GM21717 (cell line): ENCODE measurements at regions not wholly inside any gene's neighbourhood (a gene's known extent, or its start where the extent isn't known, plus 50 kb on each side); places are given as distances from the start of the nearest gene placed in this dataset.
"Not testable (repeated sequence)": the region's sequence is repeated elsewhere in the genome, so short reads cannot be mapped to it uniquely, and the experiment has no call there.

Source experiments
- ATAC-seq: cut with Tn5 transposase; IDR thresholded peaks from one replicate; pipeline ENCODE4 v1.9.1; 2021; ENCODE audit warnings: mild to moderate bottlenecking, moderate library complexity; ENCODE audit not compliant: unreplicated experiment

DNA sequence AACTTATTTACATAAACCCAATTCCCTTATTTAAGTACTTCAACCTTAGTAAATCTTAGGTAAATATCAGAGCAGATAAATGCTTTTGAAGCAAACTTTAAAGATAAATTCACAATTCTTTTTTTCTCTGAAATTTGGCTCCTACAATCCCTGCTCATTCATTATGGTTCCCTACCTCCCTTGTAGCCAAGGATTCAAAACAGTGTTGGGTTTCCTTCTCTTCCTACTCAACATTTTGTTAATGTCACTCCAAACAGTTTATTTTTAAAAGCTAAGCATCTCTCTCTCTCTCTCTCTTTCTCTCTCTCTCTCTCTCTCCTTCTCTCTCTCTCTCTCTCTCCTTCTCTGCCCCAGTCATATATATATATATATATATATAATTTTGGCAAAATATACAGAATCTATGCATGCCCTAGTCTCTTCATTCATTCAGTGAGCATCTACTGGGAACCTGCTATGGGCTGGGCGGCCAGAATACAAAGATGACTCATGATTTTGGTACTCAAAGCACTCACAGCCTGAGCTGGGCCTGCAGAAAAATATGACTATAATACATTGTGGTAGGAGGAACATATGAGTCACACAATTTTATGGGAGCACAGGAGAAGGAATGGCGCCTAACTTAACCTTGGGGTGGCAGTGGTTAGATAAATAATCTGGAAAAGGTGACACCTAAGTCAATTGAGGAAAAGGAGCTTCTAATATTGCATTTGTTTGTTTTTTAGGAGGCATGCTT lies 123.7 kb upstream of the DHRS4 start:
- no peak for ATAC-seq

DNA sequence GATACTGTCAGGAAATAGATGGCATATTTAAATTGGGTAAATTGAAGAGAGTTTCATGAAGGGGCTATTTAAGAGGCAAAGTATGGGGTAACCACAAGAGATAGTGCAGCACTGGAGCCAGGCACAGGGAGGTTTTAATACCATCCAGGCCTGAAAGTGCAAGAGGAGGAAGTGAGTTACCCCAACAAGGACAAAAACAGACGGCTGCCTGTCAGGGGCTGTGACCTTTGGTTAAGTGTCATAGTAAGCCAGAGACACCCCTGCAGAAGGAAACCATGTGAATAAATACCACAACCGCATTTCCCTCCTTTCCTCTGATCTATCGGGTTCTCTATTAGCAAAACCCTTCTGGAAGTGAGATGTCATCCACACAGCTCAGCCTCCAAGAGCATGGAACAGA lies 122.0 kb upstream of the DHRS4 start:
- ATAC-seq = no peak

DNA sequence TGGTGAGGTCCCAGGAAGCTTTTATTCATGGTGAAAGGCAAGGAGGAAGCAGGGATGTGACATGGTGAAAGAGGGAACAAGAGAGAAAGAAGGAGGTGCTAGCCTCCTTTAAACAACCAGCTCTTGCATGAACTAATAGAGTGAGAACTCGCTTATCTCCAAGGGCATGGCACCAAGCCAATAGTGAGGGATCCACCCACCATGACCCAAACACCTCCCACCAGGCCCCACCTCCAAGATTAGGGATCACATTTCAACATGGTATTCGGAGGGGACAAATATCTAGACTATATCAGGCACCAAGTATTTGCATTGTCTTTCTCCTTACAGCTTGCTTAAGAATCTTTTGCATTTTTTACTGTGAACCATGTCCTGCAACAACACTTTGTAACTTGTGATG lies 91.9 kb upstream of the DHRS4 start:
- no peak for ATAC-seq

DNA sequence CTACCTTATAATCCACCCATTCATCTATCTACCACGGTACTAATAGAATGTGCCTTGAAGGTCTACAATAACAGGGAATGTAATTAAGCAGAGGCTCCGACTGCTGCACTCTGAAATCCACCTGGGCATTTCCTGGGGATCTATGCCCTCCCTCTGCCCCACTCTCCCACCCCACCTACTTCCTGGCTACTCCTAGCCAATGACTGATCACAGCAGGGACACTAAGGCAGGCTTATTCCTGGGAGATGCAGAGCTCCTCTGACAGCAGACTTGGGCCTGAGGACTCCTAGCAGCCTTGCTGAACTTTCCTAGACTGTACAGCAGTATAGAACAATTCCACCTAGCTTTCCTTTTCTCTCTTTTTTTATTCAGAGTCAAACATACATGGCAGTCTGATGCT lies 91.1 kb upstream of the DHRS4 start:
- ATAC-seq = no peak

DNA sequence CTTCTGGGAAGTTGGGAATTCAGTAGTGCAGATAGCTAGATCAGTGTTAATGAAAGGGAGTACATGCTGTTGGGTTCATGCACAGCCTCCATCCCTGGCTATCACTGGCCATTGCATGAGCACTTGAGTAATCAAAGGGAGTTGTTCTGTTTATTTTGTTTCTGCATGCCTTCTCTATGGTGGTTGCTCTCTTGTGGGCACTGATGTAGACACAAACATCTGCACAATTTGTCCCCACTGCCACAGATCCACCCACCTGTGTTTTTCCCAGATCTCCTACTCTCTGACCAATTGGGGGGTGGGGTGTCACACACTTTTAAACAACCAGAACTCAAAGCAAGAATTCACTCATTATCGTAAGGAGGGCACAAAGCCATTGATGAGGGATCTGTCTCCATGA lies 89.7 kb upstream of the DHRS4 start:
- no peak for ATAC-seq

DNA sequence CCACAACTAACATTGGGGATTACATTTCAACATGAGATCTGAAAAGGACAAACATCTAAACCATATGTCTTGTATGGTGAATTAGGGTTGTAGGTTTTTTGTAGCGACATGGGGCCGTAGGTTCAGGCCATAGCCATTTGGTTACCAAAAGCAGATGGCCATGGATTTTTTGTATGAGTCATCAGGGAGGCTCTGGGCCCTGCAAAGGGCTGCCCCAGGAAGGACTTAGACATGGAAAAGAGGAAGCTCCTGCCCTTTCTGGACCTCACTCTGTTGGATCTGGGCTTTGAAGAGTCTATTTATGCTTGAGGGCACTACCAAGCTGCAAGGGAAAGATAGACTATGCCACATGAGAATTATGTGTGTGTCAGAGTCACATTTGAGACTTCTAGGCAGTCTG lies 89.3 kb upstream of the DHRS4 start:
- no peak for ATAC-seq

DNA sequence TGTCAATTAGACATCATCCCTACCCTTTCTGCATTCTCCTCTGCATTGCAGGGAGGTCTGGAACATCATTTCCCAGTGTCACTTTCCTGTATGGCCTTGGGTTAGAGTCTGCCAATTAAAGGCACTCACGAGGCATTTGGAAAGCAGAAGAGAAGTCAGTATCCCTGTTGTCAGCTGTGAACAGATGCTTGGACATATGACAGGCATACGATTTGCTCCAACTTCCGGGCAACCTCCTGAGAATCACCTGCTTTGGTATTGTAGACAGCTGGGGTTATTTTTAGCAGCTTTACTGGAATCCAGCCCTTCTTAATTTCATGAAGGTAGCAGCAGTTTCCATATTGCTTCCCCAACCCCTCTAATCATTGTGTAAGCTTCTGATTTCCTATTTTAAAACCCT lies 88.7 kb upstream of the DHRS4 start:
- no peak for ATAC-seq

DNA sequence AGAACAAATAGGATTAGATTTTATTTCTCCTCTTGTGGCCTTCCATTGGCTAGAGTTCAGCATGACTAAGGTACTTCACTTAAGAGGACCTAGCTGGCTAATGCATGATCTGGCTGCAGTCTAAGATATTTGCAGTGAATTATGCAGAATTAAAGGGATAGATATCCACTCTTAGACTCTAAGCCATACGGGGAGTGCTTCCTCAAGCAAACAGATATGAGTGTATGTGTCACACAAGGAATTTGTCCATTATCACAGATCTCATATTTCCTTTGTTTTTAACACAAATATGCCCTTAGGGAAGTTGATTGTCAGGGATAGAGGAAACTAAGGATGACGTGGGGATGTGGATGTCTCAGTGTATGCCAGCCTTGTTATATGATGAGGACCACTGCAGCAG lies 88.1 kb upstream of the DHRS4 start:
- no peak for ATAC-seq

DNA sequence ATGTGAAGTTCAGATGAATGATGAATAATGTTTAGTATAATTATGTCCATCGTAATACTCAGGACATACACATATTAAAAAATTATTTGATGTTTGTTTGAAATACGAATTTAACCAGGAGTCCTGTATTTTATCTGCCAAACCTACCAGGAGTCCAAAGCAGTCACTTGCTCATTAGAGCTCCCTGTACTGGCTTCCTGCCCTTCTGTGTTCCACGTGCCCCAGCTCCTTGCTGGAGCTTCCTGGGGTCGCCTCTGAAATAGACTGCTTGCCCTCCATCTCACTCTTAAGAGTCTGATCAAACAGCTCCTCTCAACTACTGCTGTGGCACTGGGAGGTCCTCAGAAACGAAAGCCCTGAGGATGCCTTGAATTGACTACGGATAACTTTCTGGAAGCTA lies 87.3 kb upstream of the DHRS4 start:
- no peak for ATAC-seq

DNA sequence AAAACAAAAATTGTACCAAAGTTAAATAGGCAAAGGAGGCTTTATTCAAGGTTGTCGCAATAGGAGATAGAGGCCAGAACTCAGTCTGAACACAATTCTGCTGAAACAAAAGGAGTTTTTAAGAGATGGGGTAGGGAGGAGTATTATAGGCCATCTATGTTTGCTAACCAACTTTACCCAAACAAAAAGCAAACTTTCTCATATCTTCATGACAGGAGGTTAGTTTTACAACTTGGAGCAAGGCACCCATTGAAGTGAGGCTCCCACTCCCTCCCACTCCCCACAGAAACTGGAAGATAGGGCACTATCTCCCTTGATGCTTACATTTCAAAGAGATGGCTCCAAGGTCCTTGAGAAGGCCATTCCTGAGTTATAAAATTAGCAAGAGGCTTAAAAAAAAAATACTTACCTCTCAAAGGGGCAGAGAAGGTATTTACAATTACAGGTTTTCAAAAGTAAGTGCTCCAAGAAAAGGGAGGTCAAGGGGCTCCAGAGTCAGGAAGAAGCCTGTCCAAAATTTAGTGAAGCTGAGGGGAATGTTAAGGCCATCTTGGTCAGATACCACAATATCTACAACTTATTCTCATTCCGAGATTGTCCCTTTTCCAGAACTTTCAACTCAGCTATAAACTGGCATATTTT lies 84.4 kb upstream of the DHRS4 start:
- ATAC-seq = no peak

DNA sequence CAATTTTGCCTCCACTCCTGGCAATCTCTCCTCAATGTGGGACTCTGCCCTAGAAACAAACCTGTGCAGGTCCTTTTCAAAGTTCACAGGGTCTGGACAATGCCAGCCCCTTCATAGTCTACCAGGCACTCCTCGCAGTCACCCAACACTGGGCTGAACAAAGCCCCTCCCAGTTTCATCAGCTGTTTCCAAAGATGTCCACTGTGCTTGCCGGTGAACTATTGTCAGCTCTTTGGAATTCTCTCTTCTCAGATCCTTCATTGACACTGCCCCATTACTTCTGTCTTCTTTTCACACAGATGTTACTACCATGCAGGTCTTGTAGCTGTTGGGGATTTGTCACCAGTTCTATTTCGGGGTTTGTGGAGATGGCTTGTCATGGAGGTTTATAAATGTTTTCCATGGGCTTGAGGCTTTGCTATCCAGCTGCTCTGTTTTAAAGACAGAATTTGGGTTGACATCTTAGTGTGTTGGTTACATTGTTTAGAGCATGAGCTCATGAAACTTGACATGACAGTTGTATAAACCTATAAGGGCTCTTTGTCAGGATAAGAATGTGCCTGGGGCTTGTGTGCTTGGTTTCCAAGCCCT lies 77.3 kb upstream of the DHRS4 start:
- ATAC-seq = no peak

DNA sequence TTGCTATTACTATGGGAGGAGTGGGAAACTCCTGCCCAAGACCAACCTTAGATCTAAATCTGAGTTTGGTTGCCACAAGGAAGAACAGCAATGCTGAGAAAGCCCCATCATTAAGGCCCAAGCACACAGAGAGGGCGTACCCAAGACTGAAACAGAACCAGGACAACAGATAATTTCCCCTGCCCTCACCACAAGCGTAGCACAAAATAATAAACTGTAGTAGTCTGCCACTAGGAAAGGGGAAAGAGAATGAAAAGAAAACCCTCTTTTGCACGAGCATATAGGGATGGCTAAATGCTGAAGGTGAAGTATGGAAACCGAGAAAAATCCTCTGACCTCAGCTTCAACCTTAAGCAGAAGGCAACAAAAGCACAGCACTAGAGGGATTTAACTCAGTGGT lies 76.5 kb upstream of the DHRS4 start:
- peak; percentile 57 for ATAC-seq

DNA sequence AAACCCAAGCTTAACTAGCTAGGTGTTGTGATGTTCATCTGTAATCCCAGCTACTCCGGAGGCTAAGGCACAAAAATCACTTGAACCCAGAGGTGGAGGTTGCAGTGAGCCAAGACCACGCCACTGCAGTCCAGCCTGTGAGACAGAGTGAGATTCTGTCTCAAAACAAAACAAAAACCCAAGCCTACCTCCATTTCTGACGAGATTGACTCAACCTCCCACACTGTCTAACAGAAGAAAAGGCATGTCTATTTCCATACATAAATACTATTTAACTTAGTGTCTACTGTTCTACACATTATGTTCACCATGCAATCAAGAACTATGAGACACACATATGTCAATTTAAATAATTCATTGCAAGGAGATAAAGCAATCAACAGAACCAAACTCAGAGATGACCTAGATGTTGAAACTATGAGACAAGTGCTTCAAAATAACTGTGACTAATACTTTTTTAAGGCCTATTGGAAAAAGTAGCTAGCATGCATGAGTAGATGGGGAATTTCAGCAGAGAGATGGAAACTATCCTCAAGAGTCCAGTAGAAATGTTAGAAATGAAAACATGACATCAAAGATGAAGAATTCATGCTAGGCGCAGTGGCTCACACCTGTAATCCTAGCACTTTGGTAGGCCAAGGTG lies 75.9 kb upstream of the DHRS4 start:
- ATAC-seq = peak; percentile 79

DNA sequence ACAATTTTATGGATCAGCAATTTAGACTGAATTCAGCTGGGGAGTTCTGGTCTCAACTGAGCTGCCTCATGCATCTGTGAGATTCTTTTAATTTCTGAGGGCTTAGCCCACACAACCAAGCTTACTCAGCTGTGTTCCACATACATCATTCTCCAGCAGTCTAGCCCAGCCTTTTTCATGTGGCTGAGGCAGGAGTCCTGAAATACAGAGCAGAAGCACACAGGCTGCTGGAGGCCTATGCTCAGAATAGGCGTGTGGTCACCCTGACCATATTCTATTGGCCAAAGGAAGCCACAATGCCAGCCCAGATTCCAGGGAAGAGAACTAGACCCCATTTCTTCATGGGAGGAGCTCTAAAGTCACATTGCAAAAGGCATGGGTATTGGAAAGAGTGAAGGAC lies 72.3 kb upstream of the DHRS4 start:
- ATAC-seq = no peak

DNA sequence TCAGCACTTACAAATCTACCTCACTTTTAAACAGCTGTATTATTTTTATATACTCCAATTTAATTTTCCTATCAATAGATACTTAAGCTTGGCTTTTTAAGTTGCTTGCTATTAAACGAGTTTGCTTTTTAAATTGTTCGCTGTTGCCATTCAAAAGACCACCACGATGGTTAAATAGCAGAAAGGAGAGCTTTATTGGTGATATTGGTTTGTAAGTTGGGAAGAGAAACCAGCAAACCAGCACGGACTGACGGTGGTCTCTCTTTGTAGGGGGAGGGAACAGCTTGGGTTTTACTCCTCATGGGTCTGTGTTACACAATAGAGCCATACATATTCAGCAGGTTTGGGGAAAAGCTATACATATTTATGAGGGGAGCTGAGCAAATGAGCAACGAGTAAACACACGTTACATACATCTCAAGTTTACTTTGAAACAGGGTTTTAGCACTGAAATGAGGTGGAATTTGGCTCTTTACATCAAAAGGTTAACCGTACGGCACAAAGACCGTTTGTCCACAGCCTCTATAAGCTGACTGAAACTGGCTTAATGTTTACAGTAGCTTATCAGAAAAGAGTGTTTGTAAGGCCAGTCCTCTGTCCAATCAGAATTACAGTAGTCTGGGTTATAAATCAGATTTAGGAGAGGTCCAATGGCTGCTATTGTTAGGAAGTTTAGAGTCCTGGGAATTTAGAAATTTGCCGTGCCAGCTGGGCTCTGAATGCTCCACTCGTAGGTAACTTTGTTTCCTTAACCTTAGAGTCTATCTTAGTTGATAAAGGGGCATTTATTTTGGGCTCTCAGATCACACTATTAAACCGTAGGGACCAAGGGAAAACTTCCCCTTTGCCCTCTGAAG lies 69.7 kb upstream of the DHRS4 start:
- ATAC-seq = no peak

DNA sequence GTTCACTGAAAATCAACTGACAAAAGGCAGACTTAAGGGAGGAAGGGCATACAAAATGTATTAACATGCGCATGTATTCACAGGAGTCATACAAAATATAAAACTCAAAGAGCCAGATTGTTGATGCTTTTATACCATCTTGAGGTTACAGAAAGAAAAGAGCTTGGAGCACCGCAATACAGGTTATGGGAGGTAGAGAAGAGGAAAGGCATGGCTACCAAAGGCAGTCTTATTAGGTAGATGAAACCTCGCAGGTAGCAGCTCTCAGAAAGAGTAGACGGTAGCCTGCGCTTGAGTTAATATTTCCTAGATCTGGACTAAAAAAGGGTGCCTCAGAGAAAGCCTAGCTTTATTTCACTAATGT lies 69.0 kb upstream of the DHRS4 start:
- ATAC-seq = no peak

DNA sequence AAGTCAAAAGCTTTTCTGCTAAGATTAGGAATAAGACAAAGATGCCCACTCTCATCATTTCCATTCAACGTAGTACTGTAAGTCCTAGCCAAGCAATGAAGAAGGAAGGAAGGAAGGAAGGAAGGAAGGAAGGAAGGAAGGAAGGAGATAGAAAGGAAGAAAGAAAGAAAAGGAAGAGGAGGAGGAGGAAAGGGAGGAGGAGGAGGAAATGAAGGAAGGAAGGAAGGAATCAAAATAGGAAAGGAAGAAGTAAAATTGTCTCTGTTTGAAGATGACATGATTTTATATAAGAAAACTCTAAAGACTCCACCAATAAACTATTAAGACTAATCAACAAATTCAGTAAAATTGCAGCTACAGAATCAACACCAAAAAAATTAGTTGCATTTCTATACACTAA lies 66.0 kb upstream of the DHRS4 start:
- ATAC-seq = no peak

DNA sequence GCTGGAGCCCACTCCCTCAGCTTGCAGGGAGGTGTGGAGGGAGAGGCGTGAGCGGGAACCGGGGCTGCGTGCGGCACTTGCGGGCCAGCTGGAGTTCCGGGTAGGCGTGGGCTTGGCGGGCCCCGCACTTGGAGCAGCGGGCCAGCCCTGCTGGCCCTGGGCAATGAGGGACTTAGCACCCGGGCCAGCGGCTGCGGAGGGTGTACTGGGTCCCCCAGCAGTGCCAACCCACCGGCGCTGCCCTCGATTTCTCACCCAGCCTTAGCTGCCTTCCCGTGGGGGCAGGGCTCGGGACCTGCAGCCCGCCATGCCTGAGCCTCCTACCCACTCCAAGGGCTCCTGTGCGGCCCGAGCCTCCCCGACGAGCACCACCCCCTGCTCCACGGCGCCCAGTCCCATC lies 61.9 kb upstream of the DHRS4 start:
- not testable (repeated sequence) for ATAC-seq

DNA sequence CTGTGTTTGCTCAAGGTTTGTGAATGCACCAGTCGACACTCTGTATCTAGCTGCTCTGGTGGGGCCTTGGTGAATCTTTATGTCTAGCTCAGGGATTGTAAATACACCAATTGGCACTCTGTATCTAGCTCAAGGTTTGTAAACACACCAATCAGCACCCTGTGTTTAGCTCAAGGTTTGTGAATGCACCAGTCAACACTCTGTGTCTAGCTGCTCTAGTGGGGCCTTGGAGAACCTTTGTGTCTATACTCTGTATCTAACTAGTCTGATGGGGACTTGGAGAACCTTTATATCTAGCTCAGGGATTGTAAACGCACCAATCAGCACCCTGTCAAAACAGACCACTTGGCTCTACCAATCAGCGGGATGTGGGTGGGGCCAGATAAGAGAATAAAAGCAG lies 61.3 kb upstream of the DHRS4 start:
- ATAC-seq = not testable (repeated sequence)

DNA sequence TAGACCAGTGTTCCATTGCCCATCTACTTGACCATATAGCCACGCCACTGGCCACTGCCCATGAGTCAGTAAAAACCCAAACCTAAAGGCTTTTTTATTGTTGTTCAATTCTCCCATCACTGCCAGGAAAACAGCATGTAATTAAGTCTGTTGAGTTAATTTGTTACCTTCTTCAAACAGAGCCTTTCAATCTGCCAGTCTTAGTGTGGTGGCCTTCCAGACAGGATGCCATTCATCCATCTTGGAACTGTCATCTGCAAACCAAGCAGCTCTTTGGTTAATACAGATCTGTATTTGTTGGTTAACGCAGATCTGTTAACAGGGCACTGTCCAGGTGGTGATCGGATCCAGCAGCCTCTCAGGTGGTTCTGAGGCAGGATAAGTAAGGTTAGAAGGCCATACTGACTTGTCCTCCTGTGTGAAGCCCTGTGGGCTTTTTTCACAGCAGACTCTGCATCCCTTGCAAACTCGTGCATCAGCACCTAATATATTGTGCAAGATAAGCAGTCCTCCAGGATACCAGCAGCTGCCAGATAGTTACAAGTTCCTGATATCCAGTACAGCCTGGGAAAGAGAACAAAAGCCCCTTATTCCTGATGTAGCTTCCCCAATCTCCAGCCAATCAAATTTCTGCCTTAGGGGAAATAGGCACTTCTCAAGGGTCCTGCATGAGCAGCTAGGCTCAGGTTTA lies 59.1 kb upstream of the DHRS4 start:
- no peak for ATAC-seq

DNA sequence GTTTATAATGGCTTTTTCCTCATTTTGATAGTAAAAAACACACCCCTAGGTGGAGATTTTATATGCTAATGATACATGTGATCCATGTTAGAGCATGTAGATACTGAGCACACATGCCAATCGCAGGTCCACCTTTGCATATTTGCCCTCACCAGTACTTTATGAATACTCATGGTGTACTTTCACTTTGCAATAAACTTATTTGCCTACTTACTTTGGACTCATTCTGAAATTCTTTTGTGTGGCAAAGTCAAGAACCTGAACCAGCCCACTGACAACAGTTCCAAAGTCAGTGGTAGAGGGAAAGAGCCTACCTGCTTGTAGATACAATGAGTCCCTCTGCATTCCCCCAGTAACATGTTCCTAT lies 58.5 kb upstream of the DHRS4 start:
- ATAC-seq = no peak
